HepG2 (cell line): ENCODE measurements at regions not wholly inside any gene's neighbourhood (a gene's known extent, or its start where the extent isn't known, plus 50 kb on each side); places are given as distances from the start of the nearest gene placed in this dataset.

Experiments
- RAD21 ChIP-seq: fragments of 450-650 bp; formaldehyde crosslinking; IDR thresholded peaks from 2 replicates; pipeline ENCODE4 v1.5.0; 2020; ENCODE audit warnings: mild to moderate bottlenecking
- ZBTB38 ChIP-seq: sonication (generic); formaldehyde crosslinking; IDR thresholded peaks from 2 replicates; pipeline ENCODE4 v1.5.1; 2020; ENCODE audit warnings: mild to moderate bottlenecking, missing genetic modification reagents
- TF ChIP-seq, protein P1 (sequence below): sonication (generic); formaldehyde crosslinking; IDR thresholded peaks from 2 replicates; pipeline ENCODE4 v1.4.0; 2020; ENCODE audit warnings: missing genetic modification reagents
- TF ChIP-seq, protein P2 (sequence below): sonication (generic); formaldehyde crosslinking; IDR thresholded peaks from 2 replicates; pipeline ENCODE4 v1.5.0; 2020; ENCODE audit warnings: mild to moderate bottlenecking, missing genetic modification reagents, moderate library complexity

- TF ChIP-seq ZBTB38 (CRISPR knock-in tag) (no peak), RAD21 (CRISPR knock-in tag) (no peak)
- TF ChIP-seq, protein P1, sequence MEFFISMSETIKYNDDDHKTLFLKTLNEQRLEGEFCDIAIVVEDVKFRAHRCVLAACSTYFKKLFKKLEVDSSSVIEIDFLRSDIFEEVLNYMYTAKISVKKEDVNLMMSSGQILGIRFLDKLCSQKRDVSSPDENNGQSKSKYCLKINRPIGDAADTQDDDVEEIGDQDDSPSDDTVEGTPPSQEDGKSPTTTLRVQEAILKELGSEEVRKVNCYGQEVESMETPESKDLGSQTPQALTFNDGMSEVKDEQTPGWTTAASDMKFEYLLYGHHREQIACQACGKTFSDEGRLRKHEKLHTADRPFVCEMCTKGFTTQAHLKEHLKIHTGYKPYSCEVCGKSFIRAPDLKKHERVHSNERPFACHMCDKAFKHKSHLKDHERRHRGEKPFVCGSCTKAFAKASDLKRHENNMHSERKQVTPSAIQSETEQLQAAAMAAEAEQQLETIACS: no peak
- TF ChIP-seq, protein P2, sequence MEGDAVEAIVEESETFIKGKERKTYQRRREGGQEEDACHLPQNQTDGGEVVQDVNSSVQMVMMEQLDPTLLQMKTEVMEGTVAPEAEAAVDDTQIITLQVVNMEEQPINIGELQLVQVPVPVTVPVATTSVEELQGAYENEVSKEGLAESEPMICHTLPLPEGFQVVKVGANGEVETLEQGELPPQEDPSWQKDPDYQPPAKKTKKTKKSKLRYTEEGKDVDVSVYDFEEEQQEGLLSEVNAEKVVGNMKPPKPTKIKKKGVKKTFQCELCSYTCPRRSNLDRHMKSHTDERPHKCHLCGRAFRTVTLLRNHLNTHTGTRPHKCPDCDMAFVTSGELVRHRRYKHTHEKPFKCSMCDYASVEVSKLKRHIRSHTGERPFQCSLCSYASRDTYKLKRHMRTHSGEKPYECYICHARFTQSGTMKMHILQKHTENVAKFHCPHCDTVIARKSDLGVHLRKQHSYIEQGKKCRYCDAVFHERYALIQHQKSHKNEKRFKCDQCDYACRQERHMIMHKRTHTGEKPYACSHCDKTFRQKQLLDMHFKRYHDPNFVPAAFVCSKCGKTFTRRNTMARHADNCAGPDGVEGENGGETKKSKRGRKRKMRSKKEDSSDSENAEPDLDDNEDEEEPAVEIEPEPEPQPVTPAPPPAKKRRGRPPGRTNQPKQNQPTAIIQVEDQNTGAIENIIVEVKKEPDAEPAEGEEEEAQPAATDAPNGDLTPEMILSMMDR: no peak
These were observed 817.7 kb upstream of the B3GALT2 start for GRCh38 chr1:194004146-194004545.
